Renal cortical epithelial cell (primary cell): ENCODE measurements at regions not wholly inside any gene's neighbourhood (a gene's known extent, or its start where the extent isn't known, plus 50 kb on each side); places are given as distances from the start of the nearest gene placed in this dataset.
A peak's percentile ranks its signal among the peaks of the same experiment; 100 is the strongest.
"Not testable (repeated sequence)": the region's sequence is repeated elsewhere in the genome, so short reads cannot be mapped to it uniquely, and the experiment has no call there.

Source experiments
- DNase-seq: peaks from one replicate; pipeline ENCODE4 v3.0.0-alpha.2; 2011; ENCODE audit warnings: low read depth

- no peak for DNase-seq
Measured at GRCh38 chr1:192418552-192419285, 101.9 kb downstream of the RGS21 start.

GRCh38 chr1:192430644-192431043, 113.9 kb downstream of the RGS21 start:
- no peak for DNase-seq

GRCh38 chr1:192435704-192436103, 118.9 kb downstream of the RGS21 start:
- no peak for DNase-seq

- DNase-seq = no peak
Measured at GRCh38 chr1:192436441-192437078, 119.8 kb downstream of the RGS21 start.

GRCh38 chr1:192438737-192439136, 121.9 kb downstream of the RGS21 start:
- no peak for DNase-seq

GRCh38 chr1:192439373-192440025, 122.7 kb downstream of the RGS21 start:
- DNase-seq = peak; percentile 91

- DNase-seq = no peak
Measured at GRCh38 chr1:192441492-192441891, 124.7 kb downstream of the RGS21 start.

- DNase-seq = no peak
Measured at GRCh38 chr1:192442736-192443135, 125.9 kb downstream of the RGS21 start.

GRCh38 chr1:192443616-192444015, 126.8 kb downstream of the RGS21 start:
- peak; percentile 16 for DNase-seq

- peak; percentile 7 for DNase-seq
Measured at GRCh38 chr1:192445241-192445640, 128.4 kb downstream of the RGS21 start.

GRCh38 chr1:192445839-192446489, 129.2 kb downstream of the RGS21 start:
- peak; percentile 50 for DNase-seq

- peak; percentile 6 for DNase-seq
Measured at GRCh38 chr1:192448026-192448578, 127.5 kb upstream of the RGS1 start.

GRCh38 chr1:192453360-192453992, 122.1 kb upstream of the RGS1 start:
- no peak for DNase-seq

- DNase-seq = no peak
Measured at GRCh38 chr1:192459467-192459866, 116.1 kb upstream of the RGS1 start.

GRCh38 chr1:192461684-192462083, 113.9 kb upstream of the RGS1 start:
- DNase-seq = no peak

GRCh38 chr1:192462616-192463015, 113.0 kb upstream of the RGS1 start:
- no peak for DNase-seq

GRCh38 chr1:192463661-192464060, 111.9 kb upstream of the RGS1 start:
- no peak for DNase-seq

GRCh38 chr1:192465221-192465620, 110.4 kb upstream of the RGS1 start:
- not testable (repeated sequence) for DNase-seq

- DNase-seq = peak; percentile 20
Measured at GRCh38 chr1:192474080-192474683, 101.4 kb upstream of the RGS1 start.

- DNase-seq = no peak
Measured at GRCh38 chr1:192475329-192475728, 100.2 kb upstream of the RGS1 start.

GRCh38 chr1:192475970-192476369, 99.6 kb upstream of the RGS1 start:
- no peak for DNase-seq
